GM19468 (cell line): ENCODE measurements at regions not wholly inside any gene's neighbourhood (a gene's known extent, or its start where the extent isn't known, plus 50 kb on each side); places are given as distances from the start of the nearest gene placed in this dataset.

Experiments
- ATAC-seq: cut with Tn5 transposase; IDR thresholded peaks from one replicate; pipeline ENCODE4 v1.9.1; 2021; ENCODE audit warnings: mild to moderate bottlenecking, moderate library complexity, moderate number of reproducible peaks; ENCODE audit not compliant: unreplicated experiment; ENCODE audit errors: extremely low read depth

DNA sequence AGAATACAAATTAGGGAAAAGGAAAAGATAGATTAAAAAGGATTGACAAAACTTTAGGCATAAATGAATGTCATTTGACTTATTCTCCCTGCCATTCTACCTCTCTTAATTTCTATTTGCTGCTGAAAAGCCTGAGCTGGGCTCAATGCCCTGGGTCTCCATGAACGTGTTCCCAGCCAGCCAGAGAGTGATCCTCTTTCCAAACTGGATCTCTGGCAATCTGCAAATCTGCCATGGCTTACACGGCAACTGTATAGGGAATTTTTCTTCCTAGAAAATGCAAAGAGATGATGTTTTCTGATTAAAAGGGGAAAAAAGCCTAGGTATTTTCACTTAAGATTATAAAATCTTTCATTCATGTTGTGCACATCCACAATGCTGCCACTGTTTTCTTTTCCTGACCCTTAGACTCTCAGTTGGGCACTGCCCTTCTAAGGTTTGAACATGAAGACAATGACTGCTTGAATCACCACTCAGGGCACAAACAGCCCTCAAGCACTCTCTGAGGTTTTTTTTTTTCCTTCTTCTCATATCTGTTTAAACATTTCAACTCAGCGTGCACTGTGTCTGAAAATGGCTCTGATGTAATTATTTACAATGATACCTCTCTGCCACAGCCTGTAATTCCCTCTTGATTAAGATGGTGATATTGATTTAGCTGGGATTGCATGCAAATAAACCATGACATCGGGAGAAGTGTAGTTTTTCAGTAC is 60.3 kb downstream of the DACT1 start:
- ATAC-seq: no peak

DNA sequence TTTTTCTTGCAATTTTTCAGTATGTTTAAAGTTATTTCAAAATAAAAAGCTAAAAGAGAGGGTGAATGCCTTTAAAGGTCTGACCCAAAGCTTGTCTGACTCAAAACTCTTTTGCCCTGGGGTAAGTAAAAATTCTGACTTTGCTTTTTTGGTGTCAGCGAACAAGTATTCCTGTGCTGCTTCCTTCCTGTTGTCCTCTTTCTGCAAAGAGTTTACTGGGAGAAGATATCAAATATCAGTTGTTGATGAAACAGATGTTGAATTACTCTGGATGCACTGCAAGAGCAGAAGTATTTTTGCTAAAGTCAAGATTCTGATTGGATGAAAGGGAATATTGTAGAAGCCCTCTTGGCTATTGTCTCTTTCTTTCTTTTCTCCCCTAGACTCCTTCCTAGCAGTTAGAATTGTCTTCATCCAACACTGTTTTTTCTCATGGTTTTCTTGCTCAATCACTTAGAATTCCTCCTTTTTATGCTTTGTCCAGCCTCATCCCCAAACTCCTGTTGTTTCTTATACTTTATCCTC is 62.0 kb downstream of the DACT1 start:
- ATAC-seq: no peak

DNA sequence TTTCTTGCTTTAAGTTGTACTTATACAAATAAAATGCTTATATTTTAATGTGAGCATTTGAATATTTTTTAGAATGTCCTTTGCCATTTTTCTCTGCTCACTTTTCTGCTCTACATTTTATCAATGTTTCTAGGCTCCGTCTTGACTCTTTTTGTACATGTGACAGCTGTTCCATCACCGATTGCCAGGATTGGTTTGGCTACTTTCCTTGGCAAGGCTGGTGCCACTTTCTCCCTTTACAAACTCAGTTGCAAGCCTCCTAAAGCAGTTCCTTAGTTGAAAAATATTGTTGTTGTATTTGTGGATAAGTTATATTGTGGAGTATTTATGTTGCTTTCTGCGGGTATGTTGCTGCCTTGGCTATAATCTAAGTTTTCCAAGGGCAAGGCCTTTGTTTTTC is 63.4 kb downstream of the DACT1 start:
- no peak for ATAC-seq

DNA sequence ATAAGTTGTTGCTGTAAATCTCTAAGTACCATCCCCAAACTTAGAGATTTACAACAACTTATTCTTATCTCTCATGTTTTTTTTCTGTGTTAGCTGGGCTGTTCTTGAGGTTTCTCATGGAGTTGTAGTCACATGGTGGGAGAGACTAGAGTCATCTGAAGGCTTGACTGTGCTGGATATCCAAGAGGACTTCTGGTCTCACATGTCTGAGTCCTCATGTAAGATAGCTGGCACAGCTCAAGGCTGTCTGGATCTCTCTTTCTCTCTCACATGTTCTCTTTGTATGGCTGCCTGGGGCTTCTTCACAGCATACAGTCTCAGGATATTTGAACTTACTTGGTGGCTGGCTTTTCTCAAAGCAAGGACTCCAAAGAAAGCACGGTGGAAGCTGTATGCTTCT is 63.8 kb downstream of the DACT1 start:
- no peak for ATAC-seq

DNA sequence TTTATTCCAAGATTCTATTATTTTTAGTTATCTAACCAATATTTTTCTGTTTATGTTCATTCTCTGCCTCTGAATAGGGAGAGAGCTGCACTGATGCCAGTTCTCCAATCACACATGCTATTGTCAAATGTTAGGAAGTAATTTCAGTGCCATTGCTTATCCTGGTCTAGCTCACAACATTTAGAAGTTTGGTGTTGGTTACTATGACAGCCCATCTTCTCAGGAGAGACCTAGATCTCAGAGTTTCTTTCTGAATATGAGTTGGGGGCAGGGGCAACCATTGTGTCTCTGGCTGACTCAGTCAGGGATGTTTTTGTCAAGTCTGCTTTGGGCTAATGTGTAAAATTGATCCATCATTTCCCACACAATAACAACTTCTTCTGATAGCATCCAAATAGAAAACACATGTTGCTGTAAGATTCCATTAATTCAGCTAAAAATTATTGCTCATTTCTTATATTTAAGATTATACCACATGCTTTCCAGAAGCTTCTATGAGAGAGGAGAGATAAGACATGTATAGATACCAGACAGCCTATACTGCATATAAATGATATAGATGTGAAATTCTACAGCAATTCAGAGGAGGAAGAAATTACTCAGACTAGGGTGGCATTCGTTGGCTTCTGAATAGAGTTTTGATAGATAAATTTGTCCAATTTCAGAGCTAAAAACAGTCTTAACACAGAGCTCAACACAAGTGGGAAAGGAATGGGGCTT is 64.8 kb downstream of the DACT1 start:
- no peak for ATAC-seq

DNA sequence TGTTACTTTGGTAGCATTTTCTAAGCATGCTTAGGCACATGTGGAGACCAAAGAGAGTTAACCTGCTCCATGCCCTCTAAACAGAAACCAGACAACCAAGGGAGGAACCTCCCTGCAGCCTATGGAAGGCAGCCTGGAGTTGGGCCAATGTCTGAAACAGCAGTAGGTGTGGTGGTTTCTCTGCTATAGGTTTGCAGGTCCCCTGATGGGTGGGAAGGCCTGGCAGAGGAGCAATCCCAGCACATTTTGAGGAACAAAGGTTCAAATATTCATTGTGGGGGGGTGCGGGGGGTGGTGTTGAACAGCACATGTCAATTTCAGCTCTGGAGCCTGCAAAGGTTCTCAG is 65.4 kb downstream of the DACT1 start:
- ATAC-seq: no peak

DNA sequence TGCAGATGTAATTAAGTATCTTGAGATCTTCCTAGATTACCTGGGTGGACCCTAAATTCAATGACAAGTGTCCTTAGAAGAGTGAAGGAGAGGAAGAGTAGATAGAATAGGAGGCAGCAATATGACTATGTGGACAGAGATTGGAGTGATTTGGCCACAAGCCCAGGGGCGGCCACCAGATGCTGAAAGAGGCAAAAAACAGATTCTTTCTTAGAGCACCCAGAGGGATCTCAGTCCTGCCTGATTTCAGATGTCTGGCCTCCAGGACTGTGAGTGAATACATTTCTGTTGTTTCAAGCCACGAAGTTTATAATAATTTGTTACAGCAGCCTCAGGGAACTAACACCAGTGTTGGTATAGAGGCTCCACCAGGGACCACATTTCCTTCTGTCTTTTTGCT is 67.3 kb downstream of the DACT1 start:
- no peak for ATAC-seq

DNA sequence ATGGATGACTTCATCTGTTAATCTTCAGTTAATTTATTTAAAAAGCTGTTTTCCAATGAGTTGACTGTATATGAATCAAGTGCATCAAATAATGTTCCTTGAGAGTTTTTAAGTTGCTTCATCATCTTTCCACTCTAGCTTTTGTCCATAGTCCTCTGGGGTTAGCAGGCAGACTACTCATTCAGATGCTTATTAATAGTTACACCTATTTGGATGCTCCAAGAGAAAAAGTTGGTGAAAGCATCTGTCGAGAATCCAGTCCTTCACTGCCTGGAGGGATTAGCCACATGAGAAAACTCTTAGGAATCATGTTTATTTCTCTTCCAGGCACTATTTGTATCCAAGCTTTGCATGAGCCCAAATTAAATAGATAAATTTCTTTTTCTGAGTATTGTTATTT is 70.2 kb downstream of the DACT1 start:
- no peak for ATAC-seq

DNA sequence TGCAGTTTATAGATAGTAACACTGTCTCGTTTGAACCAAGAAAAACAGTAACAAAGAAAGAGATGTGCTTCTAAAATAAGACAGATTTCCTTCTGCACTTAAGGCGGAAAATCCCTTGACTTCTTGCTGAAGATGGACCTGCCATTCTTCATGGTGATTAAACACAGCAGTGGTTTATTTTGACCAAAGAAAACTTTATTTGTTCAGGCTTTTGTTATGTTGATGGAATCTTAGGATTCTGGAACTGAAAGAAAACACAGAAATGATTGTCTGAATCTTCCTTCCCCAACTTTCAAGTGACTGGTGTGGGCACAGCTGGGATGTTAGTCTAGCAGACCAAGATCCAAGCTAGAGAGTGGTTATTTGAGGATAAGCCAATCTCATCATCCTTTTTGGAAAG is 72.2 kb downstream of the DACT1 start:
- no peak for ATAC-seq

DNA sequence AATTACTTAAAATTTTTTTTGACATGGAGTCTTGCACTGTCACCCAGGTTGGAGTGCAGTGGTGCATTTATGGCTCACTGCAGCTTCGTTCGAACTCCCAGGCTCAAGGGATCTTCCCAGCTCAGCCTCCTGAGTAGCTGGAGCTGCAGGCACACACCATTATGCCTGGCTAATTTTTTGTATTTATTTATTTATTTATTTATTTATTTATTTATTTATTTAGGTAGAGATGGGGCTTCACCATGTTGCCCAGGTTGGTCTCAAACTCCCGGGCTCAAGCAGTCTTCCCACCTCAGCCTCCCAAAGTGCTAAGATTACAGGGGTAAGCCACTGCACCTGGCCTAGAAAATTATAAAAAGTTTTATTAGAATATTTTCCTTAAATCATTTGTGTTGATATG is 73.6 kb downstream of the DACT1 start:
- ATAC-seq: no peak

DNA sequence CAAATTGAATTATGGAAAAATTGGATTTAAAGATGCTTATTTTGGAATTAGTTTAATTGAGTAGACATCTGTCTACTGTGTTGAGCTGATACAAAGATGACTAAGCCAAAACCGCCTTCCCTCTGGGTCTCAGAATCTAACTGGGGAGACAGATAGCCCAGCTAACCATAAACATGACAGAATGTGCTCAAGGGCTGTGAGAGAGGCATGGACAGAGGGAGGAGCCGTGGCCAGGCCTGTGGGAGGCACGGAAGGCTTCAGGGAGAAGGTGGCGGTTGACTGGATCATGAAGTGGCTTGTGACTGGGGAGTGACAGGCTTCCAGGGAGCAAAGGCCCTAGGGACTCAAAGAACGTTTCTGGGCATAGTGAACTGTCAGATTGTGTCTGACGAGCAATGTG is 74.6 kb downstream of the DACT1 start:
- ATAC-seq: no peak

DNA sequence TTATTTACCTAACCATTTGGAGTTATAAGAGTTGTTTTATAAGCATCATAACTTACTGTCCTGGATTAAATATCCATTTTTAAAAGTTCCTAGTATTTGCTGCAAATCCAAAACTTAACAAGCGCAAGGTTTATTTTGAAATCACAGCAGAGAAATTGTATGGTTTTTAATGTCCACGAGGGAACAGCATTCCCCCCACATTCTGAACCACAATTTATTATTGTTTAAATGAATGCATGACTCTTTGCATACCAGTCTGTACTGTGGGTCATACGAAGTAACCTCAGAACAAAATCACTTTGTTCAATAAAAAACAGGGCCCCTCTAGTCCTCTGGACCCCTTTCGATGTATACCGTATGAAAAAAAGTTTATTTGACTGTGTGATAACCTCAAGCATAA is 75.9 kb downstream of the DACT1 start:
- no peak for ATAC-seq

DNA sequence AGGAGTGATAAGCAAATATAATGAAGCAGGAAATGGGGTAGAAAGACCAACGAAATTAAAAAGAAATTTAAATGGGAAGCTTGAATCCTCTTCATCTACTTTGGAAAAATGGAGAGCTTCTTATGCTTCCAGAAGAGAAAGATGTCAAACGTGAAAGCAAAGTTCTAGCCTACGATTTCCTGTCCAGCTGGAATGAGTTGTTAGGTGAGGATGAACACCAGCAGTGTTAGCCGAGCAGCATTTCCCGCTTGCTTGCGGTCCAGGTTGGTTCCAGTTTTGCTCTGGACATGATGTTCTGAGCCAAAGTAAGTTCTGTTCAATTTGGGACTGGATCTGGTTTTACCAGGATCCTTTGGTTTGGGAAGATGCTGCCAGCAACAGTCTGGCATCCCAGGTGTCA is 78.9 kb downstream of the DACT1 start:
- ATAC-seq: no peak

DNA sequence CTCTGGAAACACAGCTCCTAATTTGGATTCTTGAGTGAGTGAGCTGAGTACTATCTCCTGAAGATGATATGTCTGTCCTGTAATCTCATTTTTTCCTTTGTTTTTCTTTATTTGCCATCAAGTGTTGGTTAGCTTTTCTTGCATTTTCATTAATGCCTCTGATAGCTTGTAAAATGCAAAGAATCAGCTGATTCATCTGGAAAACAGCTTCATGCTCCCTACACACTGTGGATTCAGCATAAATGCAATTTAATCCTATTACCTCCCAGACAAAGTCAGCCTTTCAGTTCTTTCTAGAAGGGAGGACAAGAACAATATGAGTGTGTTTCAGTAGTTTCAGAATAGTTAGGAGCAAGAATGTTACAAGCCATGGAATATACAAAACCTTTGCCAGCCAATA is 79.4 kb downstream of the DACT1 start:
- no peak for ATAC-seq

DNA sequence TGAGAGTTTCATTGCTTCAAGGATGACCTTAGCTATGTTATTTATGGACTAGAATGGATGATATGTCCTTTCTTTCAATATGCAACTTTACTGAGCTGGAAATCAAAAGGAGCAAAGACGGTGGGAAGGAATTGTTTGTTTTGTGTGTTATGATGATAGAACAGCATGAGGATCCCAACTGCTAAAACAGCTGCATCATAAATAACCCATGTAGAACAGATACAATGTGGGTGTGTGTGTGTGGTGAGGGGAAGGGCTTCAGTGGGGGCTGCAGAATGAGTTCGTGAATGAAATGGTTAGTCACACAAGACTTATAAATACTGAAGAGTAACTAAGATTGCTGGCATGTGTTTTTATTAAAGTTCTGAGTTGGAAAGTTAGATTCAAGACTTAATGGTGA is 80.1 kb downstream of the DACT1 start:
- no peak for ATAC-seq

DNA sequence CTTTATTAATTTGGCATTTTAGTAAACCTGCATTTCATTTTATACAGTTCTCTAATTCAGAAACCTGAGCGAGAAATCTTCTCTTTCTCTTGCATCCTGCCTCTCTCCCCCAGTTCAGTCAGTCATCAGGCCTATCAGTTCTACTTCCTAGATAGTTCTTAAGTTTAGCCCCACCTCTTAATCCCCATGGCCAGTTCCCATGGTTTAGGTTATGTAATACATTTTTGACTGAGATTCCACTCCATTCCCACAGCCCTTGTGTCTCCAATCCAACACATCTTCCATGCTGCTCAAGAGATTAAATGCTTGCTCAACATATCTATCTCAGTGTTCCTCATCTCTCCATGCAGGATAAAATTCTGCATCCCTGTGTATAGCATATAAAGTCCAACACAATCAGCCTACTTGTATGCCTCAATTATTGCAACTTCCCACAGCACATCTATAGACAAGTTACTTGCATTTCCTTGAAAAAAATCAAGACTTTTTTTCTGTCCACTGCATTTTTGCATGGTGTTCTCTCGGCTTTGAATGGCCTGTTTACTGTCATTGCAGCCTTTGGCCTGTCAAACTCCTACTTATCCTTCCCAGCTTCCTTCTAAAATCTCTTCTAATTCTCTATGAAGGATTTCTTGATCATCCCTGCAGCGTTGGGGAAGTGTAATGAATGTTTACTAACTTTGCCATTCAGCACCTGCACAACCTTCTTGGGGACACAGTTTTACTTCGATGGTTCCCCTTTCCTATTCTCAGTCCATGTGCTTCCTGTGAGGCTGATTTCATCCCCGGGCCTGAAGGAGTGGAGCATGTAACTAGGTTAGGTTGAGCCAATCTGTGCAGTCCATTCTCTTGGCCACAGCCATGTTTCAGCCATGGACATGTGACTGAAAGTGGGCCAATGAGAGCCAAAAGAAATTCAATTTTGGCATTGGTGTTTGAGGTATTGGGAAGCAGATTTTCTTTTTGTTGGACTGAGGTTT is 80.8 kb downstream of the DACT1 start:
- ATAC-seq: no peak

DNA sequence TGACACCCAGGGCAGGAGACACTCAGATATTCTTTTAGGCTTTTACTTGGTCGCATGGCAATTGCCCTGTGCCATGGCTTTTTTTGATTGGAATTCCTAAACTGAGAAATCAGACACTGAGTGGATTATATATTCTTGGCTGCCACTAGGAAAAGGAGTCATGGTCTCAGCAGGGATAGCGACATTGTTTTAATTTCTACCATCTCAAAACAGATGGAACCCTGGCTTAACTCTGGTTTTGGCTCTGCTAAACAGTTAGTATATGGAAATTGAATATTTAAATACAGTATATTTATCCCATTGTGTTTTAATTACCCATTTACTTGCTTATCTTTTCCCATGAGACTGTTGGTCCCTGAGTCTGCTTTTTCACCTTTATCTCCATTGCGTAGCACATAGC is 84.0 kb downstream of the DACT1 start:
- no peak for ATAC-seq

DNA sequence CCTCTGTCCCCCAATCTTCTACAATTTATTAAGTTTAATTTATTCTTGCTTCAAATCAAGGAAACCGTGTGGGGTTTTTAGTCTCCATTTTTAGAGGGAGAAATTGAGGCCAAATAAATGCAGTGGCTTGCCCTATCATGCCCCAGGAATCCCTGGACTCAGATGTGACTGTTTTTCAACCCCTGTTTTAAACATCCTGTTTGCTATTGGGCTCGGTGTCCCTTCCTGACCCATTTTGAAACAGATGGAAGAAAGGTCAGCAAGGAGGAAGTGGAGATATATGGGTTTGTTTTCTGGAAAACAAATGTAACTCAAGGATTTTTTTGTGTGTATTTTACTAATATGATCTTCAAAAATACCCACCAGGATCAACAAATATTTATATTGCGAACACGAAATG is 84.7 kb downstream of the DACT1 start:
- ATAC-seq: no peak

DNA sequence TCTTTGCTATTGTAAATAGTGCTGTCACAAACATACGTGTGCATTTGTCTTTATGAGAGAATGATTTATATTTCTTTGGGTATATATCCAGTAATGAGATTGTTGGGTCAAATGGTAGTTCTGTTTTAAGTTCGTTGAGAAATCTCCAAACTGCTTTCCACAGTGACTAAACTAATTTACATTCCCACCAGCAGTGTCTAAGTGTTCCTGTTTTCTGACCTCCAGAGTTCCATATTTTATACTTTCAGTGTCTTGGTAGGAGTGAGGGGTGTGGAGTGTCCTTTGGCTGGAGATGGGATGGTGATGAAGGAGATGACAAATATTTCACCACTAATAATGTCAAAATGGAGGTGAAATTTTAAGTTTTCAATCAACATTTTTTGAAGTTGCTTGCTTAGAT is 86.4 kb downstream of the DACT1 start:
- ATAC-seq: no peak

DNA sequence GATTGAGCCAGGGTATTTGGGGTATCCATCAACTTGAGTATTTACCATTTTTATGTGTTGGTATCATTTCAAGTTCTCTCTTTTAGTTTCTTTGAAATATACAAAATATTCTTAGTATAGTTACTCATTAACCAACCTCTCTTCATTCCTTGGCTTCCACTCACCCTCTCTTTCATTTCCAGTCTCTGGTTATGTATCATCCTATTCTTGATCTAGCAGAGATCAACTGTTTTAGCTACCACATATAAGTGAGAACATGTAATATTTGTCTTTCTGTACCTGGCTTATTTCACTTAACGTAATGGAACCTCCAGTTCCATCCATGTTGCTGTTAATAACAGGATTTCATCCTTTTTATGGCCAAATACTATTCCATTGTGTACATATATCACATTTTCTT is 86.9 kb downstream of the DACT1 start:
- no peak for ATAC-seq

DNA sequence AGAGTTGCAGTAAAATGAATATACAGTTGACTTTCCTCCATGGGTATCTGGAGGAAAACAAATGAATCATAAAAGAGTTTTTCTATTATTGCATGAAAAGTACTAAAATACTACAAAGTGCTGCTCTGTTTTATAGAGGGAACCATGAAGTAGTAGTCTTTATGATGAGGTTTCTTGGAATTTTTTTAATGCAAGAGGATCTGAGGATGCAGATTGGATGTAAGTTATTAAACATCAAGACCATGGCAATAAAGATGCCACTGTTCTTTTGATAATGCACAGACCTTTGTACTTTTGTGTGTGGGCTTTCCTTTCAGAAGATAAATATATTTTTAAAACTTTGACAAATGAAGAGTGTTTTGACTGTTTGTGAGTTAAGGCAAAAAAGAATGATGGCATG is 87.5 kb downstream of the DACT1 start:
- no peak for ATAC-seq
